ENCODE measurements at regions not wholly inside any gene's neighbourhood (a gene's known extent, or its start where the extent isn't known, plus 50 kb on each side); places are given as distances from the start of the nearest gene placed in this dataset.

GRCh38 chr5:107310181-107310580 lies 360.6 kb downstream of the EFNA5 start:
- TF ChIP-seq POLR2AphosphoS5 (IDR thresholded peaks at IDR 0.05; ENCODE audit: low read depth, low read length) (no peak), TAF1 (IDR thresholded peaks at IDR 0.05; ENCODE audit: borderline replicate concordance, insufficient read depth, low read length) (no peak), REST (IDR thresholded peaks at IDR 0.05; ENCODE audit: insufficient read depth in 1 of 2, low read depth in 2 of 2, low read length in 2 of 2) (no peak), SIN3A (IDR thresholded peaks at IDR 0.05; ENCODE audit: borderline replicate concordance, insufficient read depth, low read length) (no peak)

Data from PFSK-1 (cell line).